ENCODE measurements at regions not wholly inside any gene's neighbourhood (a gene's known extent, or its start where the extent isn't known, plus 50 kb on each side); places are given as distances from the start of the nearest gene placed in this dataset.

- H3K4me2 ChIP-seq (ENCODE audit: low read length) = no peak overlapping the region
- no peaks in the 10 kb centered on the region for H3K27me3 ChIP-seq (ENCODE audit: insufficient read depth, low read length)
- H2AFZ ChIP-seq (ENCODE audit: low read length) = no peak overlapping the region
- no peaks in the 10 kb centered on the region for H4K20me1 ChIP-seq (ENCODE audit: insufficient read depth, low read length)
- H3K4me3 ChIP-seq (ENCODE audit: low read depth, low read length, poor library complexity, severe bottlenecking) = no peak overlapping the region
- H3K9ac ChIP-seq (ENCODE audit: low read length) = no peak overlapping the region
- H3K9me2 ChIP-seq (ENCODE audit: low read depth, low read length) = no peaks in the 10 kb centered on the region
- no peaks in the 10 kb centered on the region for H3F3A ChIP-seq (ENCODE audit: insufficient read depth, low read length)
- TF ChIP-seq CTCF (IDR thresholded peaks at IDR 0.05; ENCODE audit: low read length) (no peak), EZH2 (IDR thresholded peaks at IDR 0.05; ENCODE audit: borderline replicate concordance, low read length) (no peak)
- no peaks in the 10 kb centered on the region for H3K79me2 ChIP-seq (ENCODE audit: insufficient read depth, low read length)
- H3K27ac ChIP-seq (ENCODE audit: low read depth, low read length, poor library complexity, severe bottlenecking) = no peak overlapping the region
- no peaks in the 10 kb centered on the region for H3K4me1 ChIP-seq (ENCODE audit: insufficient read depth, low read length, severe bottlenecking)
- H3K9me3 ChIP-seq (ENCODE audit: low read length) = no peaks in the 10 kb centered on the region
- H3K36me3 ChIP-seq (ENCODE audit: insufficient read depth, low read length) = no peaks in the 10 kb centered on the region
Measured at GRCh38 chr11:115665175-115665821, 161.1 kb upstream of the CADM1 start.

- H3K9me3 ChIP-seq (ENCODE audit: low read length) = no peaks in the 10 kb centered on the region
- H4K20me1 ChIP-seq (ENCODE audit: insufficient read depth, low read length) = no peaks in the 10 kb centered on the region
- H3K79me2 ChIP-seq (ENCODE audit: insufficient read depth, low read length) = no peaks in the 10 kb centered on the region
- H3K27ac ChIP-seq (ENCODE audit: low read depth, low read length, poor library complexity, severe bottlenecking) = no peak overlapping the region
- no peaks in the 10 kb centered on the region for H3F3A ChIP-seq (ENCODE audit: insufficient read depth, low read length)
- no peaks in the 10 kb centered on the region for H3K4me1 ChIP-seq (ENCODE audit: insufficient read depth, low read length, severe bottlenecking)
- no peak overlapping the region for H3K9ac ChIP-seq (ENCODE audit: low read length)
- no peaks in the 10 kb centered on the region for H3K9me2 ChIP-seq (ENCODE audit: low read depth, low read length)
- H3K4me2 ChIP-seq (ENCODE audit: low read length) = no peak overlapping the region
- no peaks in the 10 kb centered on the region for H3K27me3 ChIP-seq (ENCODE audit: insufficient read depth, low read length)
- no peak overlapping the region for H2AFZ ChIP-seq (ENCODE audit: low read length)
- no peak for TF ChIP-seq CTCF (IDR thresholded peaks at IDR 0.05; ENCODE audit: low read length)
- TF ChIP-seq EZH2 (IDR thresholded peaks at IDR 0.05; ENCODE audit: borderline replicate concordance, low read length) = no peak
- no peaks in the 10 kb centered on the region for H3K36me3 ChIP-seq (ENCODE audit: insufficient read depth, low read length)
- no peak overlapping the region for H3K4me3 ChIP-seq (ENCODE audit: low read depth, low read length, poor library complexity, severe bottlenecking)
Measured at GRCh38 chr11:115664313-115664712, 160.1 kb upstream of the CADM1 start.

- H3K27me3 ChIP-seq (ENCODE audit: insufficient read depth, low read length) = no peaks in the 10 kb centered on the region
- no peaks in the 10 kb centered on the region for H4K20me1 ChIP-seq (ENCODE audit: insufficient read depth, low read length)
- H3K4me1 ChIP-seq (ENCODE audit: insufficient read depth, low read length, severe bottlenecking) = no peaks in the 10 kb centered on the region
- H3F3A ChIP-seq (ENCODE audit: insufficient read depth, low read length) = no peaks in the 10 kb centered on the region
- H3K36me3 ChIP-seq (ENCODE audit: insufficient read depth, low read length) = no peaks in the 10 kb centered on the region
- H3K79me2 ChIP-seq (ENCODE audit: insufficient read depth, low read length) = no peaks in the 10 kb centered on the region
- no peak overlapping the region for H3K27ac ChIP-seq (ENCODE audit: low read depth, low read length, poor library complexity, severe bottlenecking)
- no peak overlapping the region for H2AFZ ChIP-seq (ENCODE audit: low read length)
- H3K9ac ChIP-seq (ENCODE audit: low read length) = no peak overlapping the region
- H3K4me3 ChIP-seq (ENCODE audit: low read depth, low read length, poor library complexity, severe bottlenecking) = no peak overlapping the region
- no peaks in the 10 kb centered on the region for H3K9me2 ChIP-seq (ENCODE audit: low read depth, low read length)
- H3K9me3 ChIP-seq (ENCODE audit: low read length) = no peaks in the 10 kb centered on the region
- TF ChIP-seq CTCF (IDR thresholded peaks at IDR 0.05; ENCODE audit: low read length) (no peak), EZH2 (IDR thresholded peaks at IDR 0.05; ENCODE audit: borderline replicate concordance, low read length) (no peak)
- H3K4me2 ChIP-seq (ENCODE audit: low read length) = no peak overlapping the region
Measured at GRCh38 chr11:115663790-115664189, 159.6 kb upstream of the CADM1 start.

Data from OCI-LY1 (cell line).